NCI-H1436 (cell line): ENCODE measurements at regions not wholly inside any gene's neighbourhood (a gene's known extent, or its start where the extent isn't known, plus 50 kb on each side); places are given as distances from the start of the nearest gene placed in this dataset.
"Not testable (repeated sequence)": the region's sequence is repeated elsewhere in the genome, so short reads cannot be mapped to it uniquely, and the experiment has no call there.

Source experiments
- DNase-seq: peaks from one replicate; lab custom pipeline; 2025; lab: John Stamatoyannopoulos, UW

GRCh38 chr10:28445516-28445915 lies 87.4 kb upstream of the WAC start:
- DNase-seq, result no peak

DNA sequence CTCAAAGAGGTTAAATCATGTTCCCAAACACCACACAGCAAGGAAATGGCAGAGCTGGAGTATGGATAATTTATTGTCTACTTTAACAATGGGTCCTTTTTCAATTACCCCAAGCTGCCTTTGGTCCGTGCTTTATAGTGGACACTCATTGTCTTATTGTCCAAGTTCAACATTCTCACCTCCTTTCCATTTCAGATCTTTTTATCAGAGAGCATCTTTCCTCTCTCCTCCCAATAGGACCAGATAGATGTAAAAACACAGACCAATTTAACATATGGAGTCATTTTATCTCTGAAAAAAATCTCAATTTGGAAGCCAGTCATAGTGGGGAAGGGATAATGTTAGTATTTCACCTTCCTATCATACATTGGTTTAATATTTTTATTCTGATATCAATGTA lies 83.5 kb upstream of the WAC start:
- no peak for DNase-seq

DNA sequence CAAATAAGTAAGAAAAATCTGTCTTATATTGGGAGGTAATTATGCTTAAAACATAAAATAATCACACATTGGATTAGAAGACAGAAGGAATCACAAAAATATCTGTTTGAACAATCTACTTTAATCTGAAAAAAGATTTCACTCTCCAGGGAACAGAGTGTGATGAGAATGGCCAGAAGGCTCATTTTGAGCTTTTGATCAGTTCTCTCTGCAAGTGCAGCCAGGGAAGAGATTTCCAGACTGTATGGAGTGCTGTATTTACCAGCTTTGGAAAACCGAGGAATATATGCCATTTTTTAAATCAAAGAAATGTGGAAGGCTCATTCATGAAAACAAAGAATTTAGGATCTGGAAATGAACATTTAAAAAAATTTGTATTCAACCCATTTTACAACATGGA lies 83.0 kb upstream of the WAC start:
- DNase-seq, result no peak

- DNase-seq, result no peak
Measured at GRCh38 chr10:28453926-28454325, 79.0 kb upstream of the WAC start.

GRCh38 chr10:28457110-28457509 lies 75.8 kb upstream of the WAC start:
- no peak for DNase-seq

- DNase-seq, result not testable (repeated sequence)
Measured at GRCh38 chr10:28457873-28458272, 75.0 kb upstream of the WAC start.

DNA sequence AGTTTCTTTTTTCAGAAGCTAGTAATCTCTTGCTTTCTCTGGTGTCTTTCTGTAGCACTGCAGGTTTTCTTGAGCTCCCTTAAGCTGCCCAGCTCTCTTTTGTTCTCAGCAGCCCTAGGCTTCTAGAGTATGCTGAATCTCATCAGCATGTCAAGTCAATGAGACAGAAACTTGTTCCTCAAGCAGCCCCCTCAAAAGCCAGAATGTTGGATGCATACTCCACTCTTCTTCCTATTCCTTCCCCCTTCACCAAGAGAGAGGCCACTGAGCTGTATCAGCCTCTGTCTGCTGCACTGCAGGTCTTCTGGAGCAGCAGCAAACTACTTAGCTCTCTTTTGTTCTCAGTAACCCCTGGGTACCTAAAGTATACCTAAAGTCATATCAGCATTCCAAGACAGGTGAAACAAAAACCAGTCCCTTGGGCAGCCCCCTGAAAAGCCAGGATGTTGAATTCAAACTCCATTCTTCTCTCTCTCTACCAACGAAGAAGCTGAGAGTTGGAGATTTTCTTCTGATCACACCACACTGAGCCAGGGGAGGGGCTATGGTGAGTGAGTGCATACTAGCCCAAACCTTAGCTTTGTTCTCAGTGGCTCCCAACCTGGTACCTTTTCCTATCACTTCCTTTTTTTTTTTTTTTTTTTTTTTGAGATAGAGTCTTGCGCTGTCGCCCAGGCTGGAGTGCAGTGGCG lies 73.3 kb upstream of the WAC start:
- no peak for DNase-seq

- no peak for DNase-seq
Measured at GRCh38 chr10:28463141-28463540, 69.8 kb upstream of the WAC start.

GRCh38 chr10:28463676-28464395 lies 69.1 kb upstream of the WAC start:
- no peak for DNase-seq

- DNase-seq, result no peak
Measured at GRCh38 chr10:28467615-28468014, 65.3 kb upstream of the WAC start.

DNA sequence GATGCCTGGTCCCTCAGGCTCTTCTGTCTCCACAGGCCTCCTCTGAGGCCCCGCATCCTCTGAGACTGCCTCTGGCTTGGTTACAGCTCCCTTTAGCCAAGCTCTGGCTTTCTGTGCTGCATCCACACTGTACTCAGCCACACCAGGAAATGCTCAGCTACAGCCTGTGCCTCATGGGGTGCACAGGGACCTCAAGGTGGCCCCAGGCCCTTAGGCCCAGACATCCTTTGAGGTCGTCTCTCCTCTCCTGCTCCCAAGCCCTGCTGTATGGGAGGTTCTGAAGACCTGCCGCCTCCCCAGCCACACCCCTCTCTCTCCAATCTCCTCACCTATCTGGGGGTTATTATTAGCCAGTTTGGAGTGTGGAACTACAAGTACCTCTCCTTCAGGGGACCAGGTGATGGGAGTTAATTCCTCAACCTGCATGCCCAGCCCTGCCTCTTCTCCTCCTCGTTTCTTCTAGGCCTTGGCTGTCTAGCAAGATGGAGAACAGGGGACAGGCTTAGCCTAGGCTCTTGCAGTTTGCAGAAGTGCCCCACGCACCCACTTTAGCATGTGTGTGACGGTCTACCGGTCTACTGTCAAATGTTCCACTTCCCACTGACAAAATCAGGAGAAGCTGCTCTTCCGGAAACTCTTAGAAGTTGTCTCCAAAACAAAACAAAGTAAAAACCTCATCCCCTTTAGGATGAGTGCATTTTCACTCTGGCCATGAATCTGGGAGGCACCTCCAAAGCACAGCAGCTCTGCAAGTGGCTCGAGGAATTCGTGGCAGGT lies 64.0 kb upstream of the WAC start:
- no peak for DNase-seq

DNA sequence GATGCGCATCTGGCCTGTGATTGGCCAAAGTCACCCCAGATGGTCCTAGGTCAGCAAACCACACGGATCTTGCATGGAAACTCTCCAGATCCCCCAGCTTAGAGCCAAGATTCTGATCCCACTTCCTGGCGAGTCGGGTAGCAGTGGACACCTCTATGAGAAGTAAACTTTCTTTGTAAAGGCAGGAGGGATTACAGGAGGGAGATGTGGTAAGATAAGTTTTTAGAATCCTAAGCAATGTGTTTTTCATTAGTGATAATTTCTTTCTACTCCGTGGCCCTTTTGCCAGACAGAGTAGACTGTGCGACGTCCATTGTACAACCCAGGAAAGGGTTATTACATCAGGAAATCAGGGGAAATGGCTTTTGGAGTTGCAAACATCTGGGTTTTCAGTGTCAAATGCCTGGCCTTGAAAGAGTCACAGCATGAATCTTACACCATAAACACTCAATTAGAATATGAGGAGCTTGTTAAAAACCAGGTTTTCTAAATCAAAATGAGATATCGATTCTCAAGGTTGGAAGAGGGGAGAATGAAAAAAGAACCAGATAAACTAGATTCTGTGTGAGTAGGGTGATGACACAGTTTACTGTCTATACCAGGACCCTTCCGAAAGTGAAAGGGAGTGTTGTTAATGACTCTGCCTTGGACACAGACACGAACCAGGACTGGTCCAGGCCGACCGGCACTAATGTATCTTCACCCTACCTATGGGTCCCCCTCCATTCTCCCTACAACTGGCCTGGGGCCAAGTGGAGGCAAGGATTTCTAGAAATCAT lies 61.9 kb upstream of the WAC start:
- no peak for DNase-seq

- no peak for DNase-seq
Measured at GRCh38 chr10:28471652-28472050, 61.3 kb upstream of the WAC start.

DNA sequence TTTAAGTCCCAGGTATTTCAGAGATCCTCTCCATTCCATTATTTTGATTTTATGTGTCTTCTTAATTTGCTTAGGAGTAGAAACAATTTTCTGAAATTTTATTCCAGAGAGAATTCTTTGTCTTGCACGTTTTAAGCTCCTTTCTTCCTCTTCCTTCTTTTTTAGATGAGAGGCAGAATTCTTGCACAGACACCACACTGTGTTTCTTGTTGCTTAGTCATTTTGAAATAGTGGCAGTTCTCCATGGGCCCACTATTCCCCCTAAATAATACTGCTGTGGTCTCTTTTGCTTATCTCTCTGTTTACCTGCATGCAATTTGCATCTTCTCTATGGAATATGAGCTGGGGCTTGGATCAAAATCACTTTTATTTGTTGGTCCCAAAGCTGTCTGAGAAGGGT lies 54.3 kb upstream of the WAC start:
- no peak for DNase-seq

DNA sequence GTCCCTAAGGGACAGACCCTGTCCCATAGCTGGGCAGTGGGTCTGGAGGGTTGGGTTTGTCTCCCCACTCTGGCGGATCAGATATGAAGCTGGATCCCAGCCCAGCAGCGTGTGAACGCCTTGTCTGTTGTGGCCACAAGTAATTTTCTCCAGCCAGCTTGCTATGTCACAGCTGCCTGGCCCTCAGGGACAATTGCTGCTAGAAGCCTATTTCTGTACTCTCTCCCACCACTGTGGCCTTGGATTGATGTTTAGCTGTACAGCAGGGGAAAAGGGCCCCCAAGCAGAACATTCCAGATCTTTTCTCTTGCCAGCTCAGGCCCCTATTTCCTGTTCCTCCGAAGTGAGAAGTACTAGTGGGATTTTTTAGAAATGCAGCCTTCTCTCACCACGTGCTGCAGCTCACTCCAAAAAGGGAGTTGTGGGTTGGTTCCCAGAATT lies 53.5 kb upstream of the WAC start:
- DNase-seq, result no peak

GRCh38 chr10:28479927-28480627 lies 52.8 kb upstream of the WAC start:
- DNase-seq, result no peak

GRCh38 chr10:28480628-28480965 lies 52.3 kb upstream of the WAC start:
- no peak for DNase-seq

- not testable (repeated sequence) for DNase-seq
Measured at GRCh38 chr10:28481346-28481745, 51.6 kb upstream of the WAC start.

DNA sequence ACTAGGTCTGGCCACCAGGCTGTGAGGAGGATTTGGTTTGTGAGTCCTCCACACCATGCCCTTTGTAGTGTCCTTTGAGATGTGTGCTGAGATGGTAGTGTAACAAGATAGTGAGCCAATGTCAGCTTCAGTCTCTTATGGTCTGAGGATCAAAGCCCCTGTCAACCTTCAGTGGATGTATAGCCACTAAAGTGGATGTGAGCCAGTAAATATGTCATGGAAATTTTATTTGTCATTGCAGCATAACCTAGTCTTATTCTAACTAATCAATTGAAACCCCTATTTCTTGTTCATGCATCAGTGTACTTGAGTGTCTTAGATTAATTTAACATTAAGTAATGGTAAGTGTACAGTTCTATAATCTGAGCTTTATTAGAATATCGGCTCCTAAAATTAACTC lies 51.0 kb upstream of the WAC start:
- DNase-seq, result no peak
